Breast epithelium (tissue), 3 donors: ENCODE measurements at regions not wholly inside any gene's neighbourhood (a gene's known extent, or its start where the extent isn't known, plus 50 kb on each side); places are given as distances from the start of the nearest gene placed in this dataset.

Experiments
- CTCF ChIP-seq, 3 donors: fragments of 450-650 bp; IDR thresholded peaks; one replicate each; pipeline ENCODE4 v1.5.1; 2016 to 2017; ENCODE audit warnings: antibody characterized with exemption in 3 of 3, mild to moderate bottlenecking in 3 of 3, moderate library complexity in 3 of 3
- POLR2A ChIP-seq: fragments of 450-650 bp; IDR thresholded peaks from one replicate; pipeline ENCODE4 v1.6.1; 2016; ENCODE audit warnings: antibody characterized with exemption, mild to moderate bottlenecking, moderate library complexity

- TF ChIP-seq CTCF (IDR thresholded peaks at IDR 0.05) (no peak), POLR2A (no peak)
Measured at GRCh38 chr16:61465285-61465684, 571.0 kb downstream of the CDH8 start.
